ENCODE measurements at regions not wholly inside any gene's neighbourhood (a gene's known extent, or its start where the extent isn't known, plus 50 kb on each side); places are given as distances from the start of the nearest gene placed in this dataset.

DNA sequence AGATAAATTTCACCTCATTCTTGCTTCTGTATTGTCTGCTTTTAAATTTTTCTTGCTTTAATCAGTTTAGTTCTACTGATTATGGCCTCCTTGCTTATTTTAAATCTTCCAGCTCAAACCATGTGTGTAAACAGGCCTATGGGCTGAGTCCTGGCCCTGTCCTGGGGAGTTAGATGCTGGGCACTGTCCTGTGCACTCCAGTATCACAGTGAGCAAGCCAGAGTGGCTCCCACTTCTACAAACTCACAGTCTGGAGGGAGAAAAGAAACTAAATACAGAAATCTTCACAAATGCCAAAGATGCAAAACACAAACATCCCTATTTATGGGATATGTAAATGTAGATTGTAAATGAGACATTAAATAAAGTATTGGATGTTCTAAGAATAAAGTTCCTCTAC lies 101.1 kb upstream of the POGK start:
- H3K79me1 ChIP-seq (replicated peaks; ENCODE audit: low read length, poor library complexity, severe bottlenecking), result no peaks in the 10 kb centered on the region

DNA sequence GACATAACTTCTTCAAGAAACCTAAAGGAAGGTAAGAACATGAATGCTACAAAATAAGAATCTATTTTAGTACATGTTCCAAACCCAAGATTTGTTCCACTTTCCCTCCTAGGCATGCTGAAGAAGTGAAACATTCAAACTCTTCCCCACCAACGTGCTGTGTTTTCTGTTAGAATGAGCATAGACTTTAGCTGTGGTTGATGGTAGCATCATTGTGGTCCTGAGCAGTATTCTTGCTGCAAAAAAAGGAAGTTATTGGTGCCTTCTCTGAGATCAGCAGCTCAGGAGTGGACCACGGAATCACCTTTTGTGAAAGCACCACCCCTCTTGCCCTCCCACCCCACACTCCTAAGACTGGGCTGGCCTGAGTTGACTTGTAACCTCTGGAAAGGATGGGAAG lies 100.4 kb upstream of the POGK start:
- Histone ChIP-seq H4K8ac (ENCODE audit: low read length) (no peak overlapping the region), H4K91ac (ENCODE audit: low read length) (no peak overlapping the region), H2AK5ac (ENCODE audit: low read length, severe bottlenecking) (no peak overlapping the region), H3K27me3 (ENCODE audit: control insufficient read depth in 1 of 2, insufficient read depth in 1 of 2, low read length in 2 of 2) (no peaks in the 10 kb centered on the region), H3K4me3 (ENCODE audit: insufficient read depth in 1 of 2, low read depth in 1 of 2, low read length in 2 of 2) (no peak overlapping the region), H2BK5ac (ENCODE audit: low read depth, low read length, poor library complexity, severe bottlenecking) (no peak overlapping the region), H3K27ac (ENCODE audit: low read length, poor library complexity, severe bottlenecking) (no peak overlapping the region), H2BK15ac (ENCODE audit: low read depth, poor library complexity, severe bottlenecking) (no peak overlapping the region), H3K18ac (ENCODE audit: low read depth in 1 of 2, low read length in 2 of 2) (no peak overlapping the region), H2AFZ (ENCODE audit: low read depth, low read length) (no peak overlapping the region), H2BK12ac (ENCODE audit: low read length in 2 of 2) (no peak overlapping the region), H3K79me1 (replicated peaks; ENCODE audit: low read length, poor library complexity, severe bottlenecking) (no peaks in the 10 kb centered on the region), H3K23ac (ENCODE audit: low read length in 2 of 2) (no peak overlapping the region), H3K4ac (ENCODE audit: low read depth in 1 of 2, low read length in 2 of 2) (no peak overlapping the region), H2BK120ac (ENCODE audit: low read depth, low read length) (no peak overlapping the region), H3K4me2 (ENCODE audit: low read length, poor library complexity, severe bottlenecking) (no peak overlapping the region), H3K9ac (ENCODE audit: low read length) (no peak overlapping the region), H3K36me3 (ENCODE audit: control insufficient read depth in 1 of 2, insufficient read depth in 2 of 2, low read depth in 1 of 2, low read length in 2 of 2) (no peaks in the 10 kb centered on the region), H3K14ac (ENCODE audit: low read length in 2 of 2) (no peak overlapping the region), H3K9me3 (ENCODE audit: control insufficient read depth, low read length) (peaks cover 10% of the 10 kb centered on the region), H3K4me1 (ENCODE audit: control insufficient read depth, insufficient read depth, low read depth, low read length) (no peaks in the 10 kb centered on the region)
- WGBS, result no CpG with 5 or more reads among the region's 2 CpGs
- DNase-seq, result no peak

More for the DNA sequence above, 101.1 kb upstream of the POGK start:
- Histone ChIP-seq H2AFZ (ENCODE audit: low read depth, low read length) (no peak overlapping the region), H2BK5ac (ENCODE audit: low read depth, low read length, poor library complexity, severe bottlenecking) (no peak overlapping the region), H3K18ac (ENCODE audit: low read depth in 1 of 2, low read length in 2 of 2) (no peak overlapping the region), H3K14ac (ENCODE audit: low read length in 2 of 2) (no peak overlapping the region), H3K4me2 (ENCODE audit: low read length, poor library complexity, severe bottlenecking) (no peak overlapping the region), H3K27me3 (ENCODE audit: control insufficient read depth in 1 of 2, insufficient read depth in 1 of 2, low read length in 2 of 2) (no peaks in the 10 kb centered on the region), H3K9me3 (ENCODE audit: control insufficient read depth, low read length) (peaks cover 9% of the 10 kb centered on the region), H4K91ac (ENCODE audit: low read length) (no peak overlapping the region), H3K4ac (ENCODE audit: low read depth in 1 of 2, low read length in 2 of 2) (no peak overlapping the region), H3K4me3 (ENCODE audit: insufficient read depth in 1 of 2, low read depth in 1 of 2, low read length in 2 of 2) (no peak overlapping the region), H2BK12ac (ENCODE audit: low read length in 2 of 2) (no peak overlapping the region), H3K27ac (ENCODE audit: low read length, poor library complexity, severe bottlenecking) (no peak overlapping the region), H2BK120ac (ENCODE audit: low read depth, low read length) (no peak overlapping the region), H4K8ac (ENCODE audit: low read length) (no peak overlapping the region), H3K4me1 (ENCODE audit: control insufficient read depth, insufficient read depth, low read depth, low read length) (no peaks in the 10 kb centered on the region), H3K36me3 (ENCODE audit: control insufficient read depth in 1 of 2, insufficient read depth in 2 of 2, low read depth in 1 of 2, low read length in 2 of 2) (no peaks in the 10 kb centered on the region), H2BK15ac (ENCODE audit: low read depth, poor library complexity, severe bottlenecking) (no peak overlapping the region), H3K23ac (ENCODE audit: low read length in 2 of 2) (no peak overlapping the region), H3K9ac (ENCODE audit: low read length) (no peak overlapping the region), H2AK5ac (ENCODE audit: low read length, severe bottlenecking) (no peak overlapping the region)
- no peak for DNase-seq

DNA sequence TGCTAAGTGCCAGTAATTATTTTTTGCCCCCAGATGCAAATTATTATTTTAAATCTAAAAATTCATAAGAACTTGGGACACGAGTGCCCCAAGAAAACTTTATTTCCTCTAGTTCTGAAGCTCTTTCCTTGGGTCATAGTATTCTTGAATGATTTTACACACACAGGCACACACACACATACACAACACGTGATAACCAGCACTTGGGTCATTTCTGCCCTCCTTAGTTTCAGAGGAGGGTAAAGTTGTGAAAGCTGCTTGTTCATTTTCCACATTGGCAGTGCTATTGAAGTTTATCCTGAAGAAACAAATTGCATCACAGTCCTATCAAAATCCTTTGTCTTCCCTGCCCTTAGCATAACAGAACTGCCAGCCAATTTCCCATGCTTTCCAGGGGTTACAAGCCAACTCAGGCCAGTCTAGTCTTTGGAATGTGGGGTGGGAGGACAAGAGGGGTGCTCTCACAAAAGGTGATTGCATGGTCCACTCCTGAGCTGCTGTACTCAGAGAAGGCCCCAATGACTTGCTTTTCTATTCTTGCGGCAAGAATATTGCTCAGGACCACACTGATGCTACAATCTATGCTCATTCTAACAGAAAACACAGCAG lies 98.5 kb upstream of the POGK start:
- no peak for DNase-seq
- Histone ChIP-seq H2BK15ac (ENCODE audit: low read depth, poor library complexity, severe bottlenecking) (no peak overlapping the region), H3K4me1 (ENCODE audit: control insufficient read depth, insufficient read depth, low read depth, low read length) (no peaks in the 10 kb centered on the region), H3K23ac (ENCODE audit: low read length in 2 of 2) (no peak overlapping the region), H3K9ac (ENCODE audit: low read length) (no peak overlapping the region), H3K4me3 (ENCODE audit: insufficient read depth in 1 of 2, low read depth in 1 of 2, low read length in 2 of 2) (no peak overlapping the region), H2BK120ac (ENCODE audit: low read depth, low read length) (no peak overlapping the region), H4K91ac (ENCODE audit: low read length) (no peak overlapping the region), H3K4me2 (ENCODE audit: low read length, poor library complexity, severe bottlenecking) (no peak overlapping the region), H3K79me1 (replicated peaks; ENCODE audit: low read length, poor library complexity, severe bottlenecking) (no peaks in the 10 kb centered on the region), H2AFZ (ENCODE audit: low read depth, low read length) (no peak overlapping the region), H3K27ac (ENCODE audit: low read length, poor library complexity, severe bottlenecking) (no peak overlapping the region), H2BK12ac (ENCODE audit: low read length in 2 of 2) (no peak overlapping the region), H4K8ac (ENCODE audit: low read length) (no peak overlapping the region), H3K18ac (ENCODE audit: low read depth in 1 of 2, low read length in 2 of 2) (no peak overlapping the region), H3K27me3 (ENCODE audit: control insufficient read depth in 1 of 2, insufficient read depth in 1 of 2, low read length in 2 of 2) (no peaks in the 10 kb centered on the region), H2BK5ac (ENCODE audit: low read depth, low read length, poor library complexity, severe bottlenecking) (no peak overlapping the region), H2AK5ac (ENCODE audit: low read length, severe bottlenecking) (no peak overlapping the region), H3K14ac (ENCODE audit: low read length in 2 of 2) (no peak overlapping the region), H3K9me3 (ENCODE audit: control insufficient read depth, low read length) (peaks cover 22% of the 10 kb centered on the region), H3K36me3 (ENCODE audit: control insufficient read depth in 1 of 2, insufficient read depth in 2 of 2, low read depth in 1 of 2, low read length in 2 of 2) (no peaks in the 10 kb centered on the region), H3K4ac (ENCODE audit: low read depth in 1 of 2, low read length in 2 of 2) (no peak overlapping the region)
- WGBS, result 84% methylated on average over 1 of the region's 3 CpGs

DNA sequence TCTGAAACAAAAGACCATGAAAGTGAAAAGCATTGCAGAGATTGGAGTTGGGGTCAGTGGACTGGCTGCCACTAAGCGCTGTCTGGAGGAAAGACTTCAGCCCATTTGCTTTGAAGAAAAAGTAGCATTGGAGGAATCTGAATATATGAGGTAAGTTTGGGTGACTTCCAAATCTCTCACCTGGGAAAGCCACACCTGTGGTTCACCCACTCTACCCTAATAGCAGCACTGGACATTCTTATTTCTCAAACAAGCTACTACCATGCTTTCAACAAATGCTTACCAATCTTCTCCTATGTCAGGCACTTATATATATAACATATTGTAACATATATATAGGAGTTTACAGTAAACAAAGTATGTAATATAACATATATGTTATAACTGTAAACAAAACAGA lies 76.0 kb upstream of the POGK start:
- H3K4me1 ChIP-seq (ENCODE audit: control insufficient read depth, insufficient read depth, low read depth, low read length), result no peaks in the 10 kb centered on the region
- no peak overlapping the region for H3K14ac ChIP-seq (ENCODE audit: low read length in 2 of 2)
- no peak overlapping the region for H2BK120ac ChIP-seq (ENCODE audit: low read depth, low read length)
- H3K27ac ChIP-seq (ENCODE audit: low read length, poor library complexity, severe bottlenecking), result no peak overlapping the region
- no peak overlapping the region for H3K4ac ChIP-seq (ENCODE audit: low read depth in 1 of 2, low read length in 2 of 2)
- H2BK12ac ChIP-seq (ENCODE audit: low read length in 2 of 2), result no peak overlapping the region
- H3K18ac ChIP-seq (ENCODE audit: low read depth in 1 of 2, low read length in 2 of 2), result no peak overlapping the region
- peaks cover 7% of the 10 kb centered on the region for H3K9me3 ChIP-seq (ENCODE audit: control insufficient read depth, low read length)
- H2BK15ac ChIP-seq (ENCODE audit: low read depth, poor library complexity, severe bottlenecking), result no peak overlapping the region
- no peaks in the 10 kb centered on the region for H3K27me3 ChIP-seq (ENCODE audit: control insufficient read depth in 1 of 2, insufficient read depth in 1 of 2, low read length in 2 of 2)
- no peaks in the 10 kb centered on the region for H3K79me1 ChIP-seq (replicated peaks; ENCODE audit: low read length, poor library complexity, severe bottlenecking)
- no peak overlapping the region for H2BK5ac ChIP-seq (ENCODE audit: low read depth, low read length, poor library complexity, severe bottlenecking)
- DNase-seq, result no peak
- H4K8ac ChIP-seq (ENCODE audit: low read length), result no peak overlapping the region
- H3K4me3 ChIP-seq (ENCODE audit: insufficient read depth in 1 of 2, low read depth in 1 of 2, low read length in 2 of 2), result no peak overlapping the region
- H4K91ac ChIP-seq (ENCODE audit: low read length), result no peak overlapping the region
- no peaks in the 10 kb centered on the region for H3K36me3 ChIP-seq (ENCODE audit: control insufficient read depth in 1 of 2, insufficient read depth in 2 of 2, low read depth in 1 of 2, low read length in 2 of 2)
- H3K9ac ChIP-seq (ENCODE audit: low read length), result no peak overlapping the region
- no peak overlapping the region for H3K23ac ChIP-seq (ENCODE audit: low read length in 2 of 2)
- H2AK5ac ChIP-seq (ENCODE audit: low read length, severe bottlenecking), result no peak overlapping the region
- H3K4me2 ChIP-seq (ENCODE audit: low read length, poor library complexity, severe bottlenecking), result no peak overlapping the region
- H2AFZ ChIP-seq (ENCODE audit: low read depth, low read length), result no peak overlapping the region
- 82% methylated on average over 1 of the region's 1 CpG for WGBS

All from mesenchymal stem cell (in vitro differentiated cells and primary cell).